Inflammatory macrophage (primary cell): ENCODE measurements at regions not wholly inside any gene's neighbourhood (a gene's known extent, or its start where the extent isn't known, plus 50 kb on each side); places are given as distances from the start of the nearest gene placed in this dataset.

Experiments used
- DNase-seq, 2 donors: peaks; one replicate each; pipeline ENCODE4 v3.0.0-alpha.2; 2020 to 2022

DNA sequence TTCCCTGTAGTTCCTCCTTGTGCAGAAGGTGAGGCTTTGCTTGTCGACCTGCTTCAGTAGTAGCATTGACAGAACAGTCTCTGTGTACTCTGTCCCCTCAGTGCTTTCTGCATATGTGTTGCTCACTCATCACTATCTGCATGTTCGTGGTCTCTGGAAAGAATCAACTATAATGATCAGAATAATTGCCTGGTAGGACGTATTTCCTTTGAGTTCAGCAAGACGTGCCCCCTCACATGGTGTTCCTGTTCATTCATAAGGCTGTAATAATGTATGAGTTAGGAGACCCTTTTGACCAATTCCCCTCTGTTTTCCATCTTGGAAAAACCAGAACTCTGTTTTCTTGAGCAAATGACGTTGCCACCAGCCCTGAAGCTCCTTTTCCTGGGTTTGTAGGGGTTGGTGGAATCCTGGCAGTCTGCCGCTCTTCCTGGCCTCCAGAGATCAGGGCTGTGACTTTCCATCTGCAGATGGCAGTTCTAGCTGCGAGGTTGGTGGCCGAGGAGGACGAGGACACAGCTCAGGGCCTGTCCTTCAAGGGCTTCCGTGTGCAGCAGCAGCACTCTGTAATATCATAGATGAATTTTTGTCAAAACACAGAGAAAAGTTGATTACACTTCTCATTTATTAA, 61.9 kb downstream of the EXOSC2 start:
- no peak for DNase-seq

DNA sequence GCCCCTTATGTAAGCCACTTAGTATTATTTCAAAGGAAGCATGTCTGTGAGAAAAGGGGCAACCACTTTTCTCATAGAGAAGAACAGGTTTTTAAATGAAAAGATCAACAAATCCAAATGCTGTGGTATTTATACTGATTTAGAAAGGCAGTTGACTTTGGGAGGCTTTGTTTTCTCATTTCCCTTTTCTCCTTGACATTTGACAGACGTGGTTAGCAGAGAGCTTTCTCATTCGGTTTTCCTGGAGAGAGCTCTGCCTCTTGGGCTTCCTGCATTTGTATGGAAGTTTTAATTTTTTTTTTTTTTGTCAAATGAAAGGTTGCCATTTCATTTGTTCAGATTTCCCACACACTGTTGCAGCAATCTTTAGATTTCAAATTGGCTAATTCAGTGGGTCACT, 62.5 kb downstream of the EXOSC2 start:
- DNase-seq, result peak in 1 of 2 donors; percentile 43

DNA sequence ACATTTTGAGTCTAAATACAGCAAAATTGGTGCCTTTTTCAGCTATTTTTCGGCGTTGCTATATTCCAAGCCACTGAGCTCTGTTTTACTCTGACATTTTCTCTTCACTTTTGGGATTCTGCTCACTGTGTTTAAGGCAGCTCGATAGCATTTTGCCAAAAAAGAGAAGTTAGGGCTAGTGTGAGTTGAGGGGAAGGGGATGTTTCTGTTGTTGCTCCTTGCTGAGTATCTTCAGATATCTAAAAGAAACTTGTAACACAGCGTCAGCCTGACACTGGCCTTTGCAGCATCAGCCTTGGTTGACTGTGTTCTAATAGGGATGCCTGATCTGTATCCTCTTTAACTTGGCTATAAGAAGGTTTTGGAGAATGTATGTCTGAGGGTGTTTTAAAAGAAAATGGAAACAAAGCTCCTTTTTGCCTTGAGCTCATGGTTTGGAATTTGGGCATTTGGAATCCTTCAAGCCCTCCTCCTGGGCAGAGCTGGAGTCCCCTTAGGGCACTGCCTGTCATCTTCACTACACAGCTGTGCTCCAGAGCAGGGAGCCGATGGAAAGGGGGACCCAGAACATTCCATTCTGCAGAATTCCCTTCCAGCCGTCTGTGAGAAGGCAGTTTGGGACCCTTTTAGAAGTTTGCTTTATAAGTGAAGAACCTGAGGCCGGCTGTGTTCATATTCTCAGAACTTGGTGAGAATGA, 63.0 kb downstream of the EXOSC2 start:
- DNase-seq, result peak in 1 of 2 donors; percentile 27

DNA sequence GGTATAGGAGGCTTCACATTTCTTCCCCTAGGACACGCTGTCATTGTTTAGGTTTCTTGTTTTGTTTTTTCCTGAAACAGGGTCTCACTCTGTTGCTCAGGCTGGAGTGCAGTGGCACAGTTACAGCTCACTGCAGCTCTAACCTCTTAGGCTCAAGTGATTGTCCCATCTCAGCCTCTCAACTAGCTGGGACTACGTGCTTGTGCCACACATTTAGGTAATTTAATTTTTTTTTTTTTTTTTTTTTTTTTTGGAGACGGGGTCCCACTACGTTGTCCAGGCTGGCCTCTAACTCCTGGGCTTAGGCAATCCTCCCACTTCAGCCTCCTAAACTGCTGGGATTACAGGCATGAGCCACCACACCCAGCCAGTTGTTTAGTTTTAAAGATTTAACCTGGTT, 66.2 kb downstream of the EXOSC2 start:
- DNase-seq, result no peak

DNA sequence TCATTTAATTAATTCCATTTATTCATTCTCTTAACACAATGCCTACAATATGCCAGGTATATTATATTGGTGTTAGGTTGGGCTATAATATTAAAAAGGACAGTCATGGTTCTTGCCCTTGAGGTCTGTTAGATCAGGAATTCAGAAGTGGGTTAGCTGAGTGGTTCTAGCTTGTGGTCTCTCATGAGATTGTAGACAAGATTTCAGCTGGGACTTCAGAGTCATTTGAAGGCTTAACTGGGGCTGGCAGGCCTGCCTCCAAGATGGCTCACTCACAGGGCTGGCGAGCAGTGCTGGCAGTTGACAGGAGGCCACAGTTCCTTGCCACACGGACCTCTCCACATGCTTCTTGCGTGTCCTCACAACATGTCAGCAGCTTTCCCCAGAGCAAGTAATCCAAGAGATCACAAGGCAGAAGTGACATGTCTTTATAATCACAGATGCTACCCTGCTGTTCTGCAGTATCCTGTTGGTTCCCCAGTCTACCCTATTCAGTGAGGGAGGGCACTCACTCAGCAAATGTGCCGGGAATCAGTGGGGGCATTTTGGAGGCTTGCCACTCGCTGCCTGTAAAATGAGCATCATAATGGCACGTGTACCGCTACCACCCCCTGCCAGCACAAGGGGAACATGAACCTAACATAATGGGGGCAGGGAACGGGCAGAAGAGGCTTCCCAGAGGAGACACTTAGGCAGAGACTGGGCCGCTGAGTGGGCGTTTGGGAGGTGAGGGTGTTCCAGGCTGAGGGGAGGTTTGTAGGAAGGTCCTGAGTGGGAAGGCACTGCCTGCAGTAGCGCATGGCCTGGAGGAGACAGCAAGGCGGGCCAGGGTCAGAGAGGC, 70.0 kb downstream of the EXOSC2 start:
- DNase-seq, result no peak

GRCh38 chr9:130765137-130766020, 69.7 kb upstream of the ABL1 start:
- no peak for DNase-seq

- DNase-seq, result no peak
Observed at GRCh38 chr9:130766021-130766926, 68.8 kb upstream of the ABL1 start.

- peak; percentile 30 to 40 for DNase-seq
Observed at GRCh38 chr9:130766927-130767307, 68.1 kb upstream of the ABL1 start.

GRCh38 chr9:130768265-130768664, 66.8 kb upstream of the ABL1 start:
- DNase-seq, result peak; percentile 69 to 71

GRCh38 chr9:130768891-130769403, 66.1 kb upstream of the ABL1 start:
- DNase-seq, result no peak

DNA sequence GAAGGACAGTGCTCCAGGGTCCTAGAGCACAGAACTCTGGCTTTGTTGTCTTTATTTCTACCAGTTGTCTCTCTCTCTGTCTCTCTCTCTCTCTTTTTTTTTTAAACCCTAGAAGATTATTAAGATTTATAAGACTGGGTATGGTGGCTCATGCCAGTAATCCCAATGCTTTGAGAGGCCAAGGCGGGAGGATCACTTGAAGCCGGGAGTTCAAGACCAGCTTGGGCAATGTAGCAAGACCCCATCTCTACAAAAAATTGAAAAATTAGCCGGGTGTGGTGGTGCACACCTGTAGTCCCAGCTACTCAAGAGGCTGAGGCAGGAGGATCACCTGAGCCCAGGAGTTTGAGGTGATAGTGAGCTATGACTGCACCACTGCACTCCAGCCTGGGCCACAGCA, 65.0 kb upstream of the ABL1 start:
- DNase-seq, result no peak

DNA sequence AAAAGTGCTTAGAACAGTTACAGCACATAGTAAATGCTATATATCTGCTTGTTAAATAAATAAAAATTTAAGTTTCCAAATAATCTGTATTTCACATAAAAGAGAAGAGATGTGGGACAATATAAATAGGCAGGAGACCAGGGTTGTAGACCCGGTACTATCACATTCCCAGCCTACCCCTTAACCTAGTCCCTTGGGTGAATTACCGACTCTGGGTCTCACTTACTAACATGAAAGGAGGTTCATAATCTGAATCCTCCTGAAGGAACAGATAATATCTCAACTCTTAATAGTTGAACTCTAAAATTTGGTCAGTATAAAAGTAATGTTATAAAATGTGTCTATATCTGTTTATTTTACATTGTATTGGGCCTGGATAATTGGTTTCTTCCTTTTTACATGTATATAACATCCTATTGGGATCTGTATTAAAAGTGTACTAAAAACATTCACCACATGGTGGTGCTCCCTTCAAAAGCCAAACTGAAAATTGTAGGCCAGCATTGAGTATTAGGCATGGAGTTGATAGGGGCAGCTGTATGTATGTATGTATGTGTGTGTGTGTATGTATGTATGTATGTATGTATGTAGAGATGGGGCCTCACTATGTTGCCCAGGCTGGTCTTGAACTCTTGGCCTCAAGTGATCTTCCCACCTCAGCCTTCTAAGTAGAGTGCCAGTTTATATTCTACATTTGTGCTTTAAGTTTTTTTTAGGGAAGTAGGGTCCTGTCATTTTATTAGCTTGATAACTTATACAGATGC, 64.2 kb upstream of the ABL1 start:
- peak; percentile 48 to 49 for DNase-seq

GRCh38 chr9:130772185-130772584, 62.9 kb upstream of the ABL1 start:
- DNase-seq, result no peak

- no peak for DNase-seq
Observed at GRCh38 chr9:130774183-130774582, 60.9 kb upstream of the ABL1 start.

DNA sequence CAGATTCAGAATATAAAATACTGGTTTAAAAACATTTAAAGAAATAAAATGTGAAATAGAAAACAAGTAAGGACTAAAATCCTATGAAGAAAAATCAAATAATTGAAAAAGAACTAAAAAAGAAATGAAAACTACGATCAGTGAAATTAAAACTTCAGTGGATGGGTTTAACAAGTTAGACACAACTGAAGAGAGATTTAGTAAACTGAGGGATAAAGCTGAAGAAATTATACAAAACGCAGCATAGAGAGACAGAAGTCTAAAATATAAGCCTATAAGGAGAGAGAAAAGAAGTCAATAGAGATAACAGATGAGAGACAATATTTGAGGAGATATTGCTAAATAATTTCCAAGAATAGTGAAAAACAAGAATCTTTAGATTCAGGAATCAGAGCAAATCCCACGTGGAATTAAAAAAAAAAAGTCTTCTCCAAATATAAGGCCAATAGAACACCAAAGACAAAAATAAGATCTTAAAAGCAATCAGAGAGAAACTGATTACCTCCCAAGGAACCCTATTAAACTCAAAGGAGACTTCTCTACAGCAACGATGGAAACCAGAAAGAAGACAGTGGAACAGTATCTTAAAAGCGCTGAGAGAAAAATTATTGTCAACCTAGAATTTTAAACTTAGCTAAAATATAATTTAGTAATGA, 59.6 kb upstream of the ABL1 start:
- no peak for DNase-seq

DNA sequence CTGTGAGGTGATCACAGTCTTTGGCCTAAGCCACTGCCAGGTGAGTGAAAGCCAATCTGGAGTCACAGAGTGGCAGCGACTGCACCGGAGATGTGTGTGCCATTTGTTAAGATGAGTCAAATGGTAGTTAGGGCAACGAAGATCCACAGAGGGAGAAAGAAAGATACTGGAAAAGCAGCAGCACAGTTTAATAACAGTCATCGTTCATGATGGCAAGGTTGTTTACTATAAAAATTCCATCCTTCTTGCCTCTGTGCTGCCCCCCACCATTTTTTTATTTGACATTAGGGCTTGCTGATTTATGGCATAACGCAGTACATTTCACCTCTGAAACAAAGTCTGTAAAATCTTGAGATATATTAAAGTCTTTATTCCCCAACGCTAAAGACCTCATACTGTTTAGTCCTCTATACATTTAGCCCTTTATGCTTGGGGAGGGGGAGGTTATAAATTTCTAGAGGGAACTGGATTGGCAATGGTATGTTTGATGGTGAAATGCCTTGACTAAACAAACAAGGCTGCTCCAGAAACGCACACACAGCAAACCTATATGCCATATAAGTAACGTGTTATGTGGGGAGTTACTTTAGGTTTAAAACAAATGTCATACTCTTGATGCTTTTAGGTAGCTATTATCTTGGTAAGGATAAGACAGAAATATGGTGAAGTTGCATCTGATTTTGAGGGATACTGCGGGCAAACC, 55.8 kb upstream of the ABL1 start:
- DNase-seq, result no peak

DNA sequence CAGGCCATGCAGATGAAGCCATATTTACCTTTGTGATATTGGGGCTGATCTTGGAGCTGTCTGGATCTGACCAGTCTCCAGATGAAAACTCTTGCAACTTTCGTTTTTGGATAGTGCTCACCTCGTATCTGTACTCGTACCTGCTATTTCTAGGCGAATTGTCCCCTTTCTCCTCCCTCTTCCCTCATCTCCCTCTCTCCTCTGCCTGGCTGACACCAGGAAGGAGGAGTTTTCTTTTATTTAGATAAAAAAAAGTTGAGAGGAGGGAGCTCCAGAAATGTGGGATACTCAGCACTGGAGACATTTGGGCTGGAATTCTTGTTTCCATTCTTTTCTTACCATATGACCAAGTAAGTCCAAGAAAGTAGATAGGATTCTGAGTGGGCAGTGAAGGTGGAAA, 54.6 kb upstream of the ABL1 start:
- DNase-seq, result no peak

DNA sequence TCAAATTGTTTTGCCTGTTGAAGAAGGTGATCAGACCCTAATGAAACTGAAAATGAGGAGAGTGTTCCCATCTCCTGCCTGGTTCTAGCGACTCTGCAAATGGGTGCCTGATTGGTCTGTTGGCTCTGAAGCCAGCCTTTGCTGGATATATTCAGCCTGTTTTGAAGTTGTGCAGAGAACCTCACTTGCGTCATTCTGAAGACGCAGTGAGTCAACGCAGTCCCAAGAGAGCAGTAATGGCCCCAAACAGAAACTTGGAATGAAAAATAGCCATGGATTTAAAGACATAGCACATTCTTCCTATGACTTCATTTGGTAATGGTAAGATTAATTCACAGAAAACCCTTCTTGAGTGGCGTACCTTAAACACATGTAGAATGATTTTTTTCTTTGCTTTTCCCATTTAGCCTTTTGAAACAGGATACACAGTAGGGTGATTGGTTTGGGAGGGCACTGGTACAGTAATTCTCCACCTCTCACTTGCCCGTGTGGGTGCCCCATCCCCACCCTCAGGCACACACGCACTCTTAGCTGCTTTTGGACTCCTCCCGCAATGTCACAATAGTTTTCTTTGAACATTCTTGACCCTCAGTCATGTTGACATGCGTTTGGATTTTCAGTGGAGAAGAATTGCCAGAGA, 54.1 kb upstream of the ABL1 start:
- no peak for DNase-seq

DNA sequence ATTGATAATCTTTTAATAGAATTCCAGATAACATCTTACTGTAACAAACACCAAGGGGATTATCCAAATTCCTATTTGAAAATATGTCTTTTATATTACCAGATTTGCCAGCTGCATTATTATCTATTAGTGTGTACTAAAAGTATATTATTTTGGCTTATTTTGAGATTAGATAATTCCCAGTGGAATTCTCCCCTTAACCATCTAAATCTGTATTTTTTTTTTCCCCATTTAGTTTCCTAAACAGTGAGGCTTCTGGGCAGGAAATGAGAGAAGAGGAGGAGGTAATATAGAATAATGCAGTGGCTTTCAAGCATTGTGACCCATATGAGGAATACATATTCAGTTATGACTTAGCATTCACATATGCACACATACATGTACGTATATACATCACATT, 53.5 kb upstream of the ABL1 start:
- DNase-seq, result no peak
